ENCODE measurements at regions not wholly inside any gene's neighbourhood (a gene's known extent, or its start where the extent isn't known, plus 50 kb on each side); places are given as distances from the start of the nearest gene placed in this dataset.

DNA sequence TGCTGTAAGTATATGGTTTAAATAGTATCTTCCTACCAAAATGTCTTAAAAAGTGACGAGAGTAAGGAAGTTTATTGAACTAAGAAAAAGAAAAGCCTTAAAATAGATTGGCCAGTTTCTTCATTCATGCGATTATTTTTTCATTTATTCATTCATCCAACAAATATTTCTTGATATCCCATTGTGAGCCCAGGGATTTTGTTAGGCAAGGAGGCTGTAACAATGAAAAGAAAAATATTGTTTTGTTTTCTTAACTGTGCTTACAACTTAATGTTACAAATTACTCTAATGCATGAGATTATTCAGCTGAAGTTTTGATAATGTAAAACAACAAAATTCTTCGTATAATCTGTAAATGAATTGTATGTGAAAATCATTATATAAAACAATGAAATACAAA, 882.0 kb downstream of the LTN1 start:
- no peak for DNase-seq

DNA sequence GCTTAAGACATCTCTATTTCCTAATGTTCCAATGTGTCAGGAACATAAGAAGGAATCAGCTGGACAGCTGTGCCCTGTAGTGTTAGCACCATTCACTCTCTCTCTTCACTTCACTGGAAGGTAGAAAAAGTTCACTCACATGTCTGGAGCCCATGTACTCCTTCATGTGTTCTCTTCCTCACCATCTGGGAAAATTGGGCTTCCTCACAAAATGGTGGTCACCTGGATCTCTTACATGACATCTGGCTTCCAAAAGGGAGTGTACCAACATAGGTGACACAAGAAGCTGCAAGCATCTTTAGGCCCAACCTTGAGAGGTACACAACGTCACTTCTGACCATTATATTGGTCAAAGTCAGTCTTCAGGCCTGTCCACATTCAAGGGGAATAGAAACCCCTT, 882.6 kb downstream of the LTN1 start:
- no peak for DNase-seq

DNA sequence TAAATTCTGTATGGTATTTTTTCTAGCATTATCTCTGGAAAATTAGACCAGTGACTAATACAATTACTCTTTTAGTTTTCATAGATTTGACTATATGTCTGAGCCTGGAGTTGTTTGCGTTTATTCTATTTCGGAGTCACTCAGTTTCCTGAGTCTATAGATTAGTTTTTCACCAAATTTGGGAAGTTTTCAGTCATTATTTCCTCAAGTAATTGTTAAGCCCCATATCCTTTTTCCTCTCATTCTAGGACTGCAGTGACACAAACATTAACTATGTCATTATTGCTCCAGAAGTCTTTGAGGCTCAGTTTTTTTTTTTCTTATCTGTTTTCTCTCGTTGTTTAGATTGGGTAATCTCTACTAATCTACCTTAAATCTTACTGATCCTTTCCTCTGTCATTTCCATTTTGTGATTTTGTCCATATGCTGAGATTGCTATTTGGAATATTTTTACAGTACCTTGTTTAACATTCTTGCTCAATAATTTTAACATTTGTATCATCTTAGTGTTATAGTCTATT, 886.2 kb downstream of the LTN1 start:
- no peak for DNase-seq

DNA sequence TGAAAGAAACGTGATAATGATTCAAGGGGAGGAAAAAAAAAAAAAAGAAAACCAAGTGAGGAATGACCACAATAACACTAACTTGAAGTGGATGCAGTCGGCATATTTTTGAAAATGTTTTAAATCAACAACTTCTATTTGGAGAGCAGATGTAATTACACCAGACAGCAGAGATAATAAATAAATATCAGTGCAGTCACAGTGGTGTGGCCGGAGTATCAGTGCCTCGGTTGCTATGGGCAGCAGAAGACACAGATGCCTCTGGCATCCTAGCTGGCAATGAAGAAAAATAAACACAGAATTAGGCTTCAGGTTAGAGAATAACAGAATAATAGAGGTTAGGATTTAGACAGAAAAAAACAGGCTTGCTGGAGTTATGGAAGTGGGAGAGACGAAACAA, 888.3 kb downstream of the LTN1 start:
- DNase-seq, result no peak

DNA sequence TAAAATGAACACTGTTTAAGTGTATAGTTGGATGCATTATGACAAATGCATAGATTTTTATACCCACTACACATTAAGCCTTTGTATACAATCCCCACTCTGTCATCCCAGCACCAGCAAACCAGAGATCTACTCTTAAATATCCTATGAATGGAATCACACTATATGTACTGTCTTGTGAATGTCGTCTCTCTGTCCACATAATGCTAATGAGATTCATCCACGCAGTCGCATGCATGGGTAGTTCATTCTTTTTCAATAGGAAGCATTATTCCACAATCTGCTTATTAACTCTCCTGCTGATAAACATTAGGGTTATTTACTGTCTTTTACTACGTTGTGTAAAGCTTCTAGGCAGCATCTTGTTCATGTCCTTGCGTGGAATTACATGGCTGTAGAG, 892.3 kb downstream of the LTN1 start:
- no peak for DNase-seq

DNA sequence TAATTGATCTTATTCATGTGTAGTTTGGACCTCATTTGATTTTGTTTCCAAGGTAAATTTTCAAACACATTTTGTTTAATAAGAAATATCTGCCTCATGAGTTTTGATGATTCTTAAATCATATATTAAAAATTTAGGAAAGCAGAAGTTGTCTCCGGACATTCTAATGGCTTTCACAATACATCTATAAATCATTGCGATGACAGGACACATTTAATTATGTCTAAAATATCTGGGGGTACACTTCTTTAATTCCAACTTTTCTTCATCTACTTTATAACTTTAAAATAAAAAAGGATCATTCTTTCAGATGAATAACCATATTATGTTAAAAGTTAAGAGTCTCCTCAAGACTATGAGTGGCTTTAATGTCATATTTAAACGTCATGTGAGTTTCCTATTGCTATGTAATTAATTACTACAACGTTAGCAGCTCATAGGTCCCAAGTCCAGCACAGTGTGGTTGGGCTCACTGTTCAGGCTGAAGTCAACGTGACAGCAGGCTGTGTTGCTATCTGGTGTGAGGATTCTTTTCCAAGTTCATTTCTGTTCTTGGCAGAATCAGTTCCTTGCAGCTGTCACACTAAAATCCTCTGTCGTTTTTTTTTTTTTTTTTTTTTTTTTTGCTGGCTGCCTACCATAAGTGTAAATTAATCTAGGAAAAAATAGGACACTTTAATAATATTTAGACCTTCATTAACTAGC, 893.5 kb downstream of the LTN1 start:
- peak; percentile 7 for DNase-seq

DNA sequence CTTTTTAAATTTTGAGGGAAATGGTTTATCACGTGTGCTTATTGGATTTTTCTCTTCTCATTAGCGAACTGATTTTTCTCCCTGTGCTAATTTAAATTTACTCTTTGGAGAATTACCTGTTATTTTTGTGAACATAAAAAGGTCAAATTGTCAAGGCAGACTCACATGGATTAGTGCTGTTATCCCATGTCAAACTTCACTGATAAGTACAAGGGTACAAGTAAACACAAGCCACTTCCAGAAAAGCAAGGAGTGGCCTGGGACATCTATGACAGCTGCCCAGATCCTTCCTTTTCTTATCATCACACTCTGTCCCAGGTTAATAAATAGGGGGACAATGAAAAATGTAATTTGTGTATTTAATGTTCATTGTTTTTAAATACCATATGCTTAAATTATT, 901.2 kb downstream of the LTN1 start:
- no peak for DNase-seq

DNA sequence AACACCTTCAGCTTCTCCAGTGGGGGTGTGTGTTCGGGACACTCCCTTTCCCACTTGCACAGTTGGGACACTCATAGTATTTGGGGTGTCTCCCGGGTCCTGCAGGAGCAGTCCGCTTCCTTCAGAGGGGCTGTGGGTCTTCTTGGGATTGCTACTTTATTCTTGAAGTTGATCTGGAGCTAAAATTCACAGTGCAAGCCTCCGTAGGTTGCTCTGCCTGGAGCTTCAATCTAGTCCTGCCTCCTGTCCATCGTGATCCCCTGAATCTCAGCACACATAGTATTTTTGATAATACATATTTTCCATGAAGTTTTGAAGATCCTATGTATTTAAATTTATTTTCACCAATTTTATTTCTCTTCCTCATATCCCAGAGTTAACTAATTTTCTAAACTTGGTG, 902.1 kb downstream of the LTN1 start:
- no peak for DNase-seq

DNA sequence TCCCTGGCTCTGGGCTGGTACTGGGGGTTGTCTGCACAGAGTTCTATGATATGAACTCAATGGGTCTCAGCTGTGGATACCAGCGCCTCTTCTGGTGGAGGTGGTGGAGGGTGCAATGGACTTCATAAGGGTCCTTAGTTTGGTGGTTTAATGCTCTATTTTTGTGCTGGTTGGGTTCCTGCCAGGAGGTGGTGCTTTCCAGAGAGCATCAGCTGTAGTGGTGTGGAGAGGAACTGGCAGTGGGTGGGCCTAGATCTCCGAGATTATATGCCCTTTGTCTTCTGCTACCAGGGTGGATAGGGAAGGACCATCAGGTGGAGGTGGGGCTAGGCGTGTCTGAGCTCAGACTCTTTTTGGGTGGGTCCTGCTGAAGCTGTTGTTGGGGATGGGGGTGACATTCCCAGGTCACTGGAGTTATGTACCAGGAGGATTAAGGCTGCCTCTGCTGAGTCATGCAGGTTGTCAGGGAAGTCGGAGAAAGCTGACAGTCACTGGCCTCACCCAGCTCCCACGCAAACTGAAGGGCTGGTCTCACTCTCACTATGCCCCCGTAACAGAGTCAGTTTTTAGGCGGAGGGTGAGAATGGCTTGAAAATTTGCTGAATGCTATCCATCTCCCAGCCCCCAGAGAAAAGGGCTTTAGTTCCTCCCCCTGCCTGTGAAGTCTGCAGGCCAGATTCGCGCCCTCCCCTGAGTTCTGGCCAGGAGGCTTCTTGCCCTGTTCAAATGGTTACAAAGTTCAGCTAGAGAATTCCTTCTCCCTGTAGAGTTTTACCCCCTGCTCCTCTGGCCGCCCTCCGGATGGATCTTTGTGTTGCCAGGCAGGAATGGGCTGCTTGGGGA, 902.9 kb downstream of the LTN1 start:
- DNase-seq, result no peak

DNA sequence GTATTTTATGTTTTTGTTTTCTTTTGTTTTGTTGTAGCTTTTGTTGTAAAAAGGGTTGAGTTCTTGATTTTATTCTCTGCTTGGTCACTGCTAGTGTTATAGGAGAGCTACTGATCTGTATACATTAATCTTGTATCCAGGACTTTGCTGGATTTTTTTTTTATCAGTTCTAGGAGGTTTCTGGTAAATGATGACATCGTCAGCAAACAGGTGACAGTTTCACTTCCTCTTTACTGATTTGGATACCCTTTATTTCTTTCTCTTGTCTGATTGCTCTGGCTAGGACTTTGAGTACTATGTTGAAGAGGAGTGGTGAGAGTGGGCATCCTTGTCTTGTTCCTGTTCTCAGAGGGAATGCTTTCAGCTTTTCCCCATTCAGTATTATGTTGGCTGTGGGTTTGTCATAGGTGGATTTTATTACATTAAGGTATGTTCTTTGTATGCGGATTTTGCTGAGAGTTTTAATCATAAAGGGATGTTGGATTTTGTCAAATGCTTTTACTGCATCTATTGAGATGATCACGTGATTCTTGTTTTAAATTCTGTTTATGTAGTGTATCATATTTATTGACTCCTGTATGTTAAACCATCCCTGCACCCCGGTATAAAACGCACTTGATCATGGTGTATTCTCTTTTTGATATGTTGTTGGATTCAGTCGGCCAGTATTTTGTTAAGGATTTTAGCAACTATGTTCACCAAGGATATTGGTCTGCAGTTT, 905.7 kb downstream of the LTN1 start:
- no peak for DNase-seq

DNA sequence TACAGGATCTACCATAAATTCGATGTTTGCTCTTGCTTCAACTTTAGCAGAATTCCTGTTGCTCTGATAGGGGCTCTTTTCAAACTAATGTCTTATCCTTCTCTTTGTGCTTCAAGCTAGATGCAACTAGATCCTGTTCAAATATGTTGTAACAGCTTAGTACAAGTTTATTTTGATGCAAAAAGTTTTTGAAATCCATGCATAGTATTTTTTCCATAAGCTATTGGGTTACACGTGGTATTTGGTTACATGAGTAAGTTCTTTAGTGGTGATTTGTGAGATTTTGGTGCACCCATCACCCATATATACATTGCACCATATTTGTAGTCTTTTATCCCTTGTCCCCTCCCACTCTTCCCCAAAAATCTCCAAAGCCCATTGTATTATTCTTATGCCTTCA, 907.7 kb downstream of the LTN1 start:
- DNase-seq, result no peak

DNA sequence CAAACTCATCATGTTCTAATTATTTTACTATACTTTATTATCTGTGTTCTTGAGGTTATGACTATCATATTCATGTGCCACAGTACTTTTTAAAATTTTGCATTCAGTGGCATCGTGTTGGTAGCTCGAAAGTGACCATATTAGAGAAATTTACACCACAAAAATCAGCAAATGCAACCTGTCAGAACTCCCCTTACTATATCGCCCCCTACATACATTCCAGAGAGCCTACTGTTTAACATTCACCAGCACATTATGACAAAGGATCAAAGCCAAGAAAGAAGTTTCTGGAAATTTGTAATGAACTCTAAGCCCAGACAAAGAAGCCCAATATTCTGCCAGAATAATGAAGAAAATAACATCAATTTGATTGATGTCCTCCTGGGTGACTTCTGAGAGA, 909.3 kb downstream of the LTN1 start:
- DNase-seq, result no peak

DNA sequence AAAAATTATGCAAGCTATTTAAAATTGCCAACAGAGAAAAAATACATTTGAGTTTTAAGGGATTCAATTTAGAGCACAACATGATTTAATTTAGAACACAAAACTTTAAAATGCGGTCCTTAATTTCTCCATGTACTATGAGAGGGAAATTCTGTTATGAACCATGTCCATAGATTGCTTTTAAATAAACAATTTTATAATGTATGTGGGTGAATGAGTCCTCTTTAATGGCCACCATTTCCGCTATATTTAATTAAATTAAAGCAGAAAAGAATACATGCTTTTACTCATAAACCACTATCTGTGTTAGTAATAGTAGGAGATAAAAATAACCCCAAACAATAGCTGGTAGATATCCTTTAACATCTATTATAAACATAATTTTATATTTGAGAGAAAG, 914.6 kb downstream of the LTN1 start:
- no peak for DNase-seq

DNA sequence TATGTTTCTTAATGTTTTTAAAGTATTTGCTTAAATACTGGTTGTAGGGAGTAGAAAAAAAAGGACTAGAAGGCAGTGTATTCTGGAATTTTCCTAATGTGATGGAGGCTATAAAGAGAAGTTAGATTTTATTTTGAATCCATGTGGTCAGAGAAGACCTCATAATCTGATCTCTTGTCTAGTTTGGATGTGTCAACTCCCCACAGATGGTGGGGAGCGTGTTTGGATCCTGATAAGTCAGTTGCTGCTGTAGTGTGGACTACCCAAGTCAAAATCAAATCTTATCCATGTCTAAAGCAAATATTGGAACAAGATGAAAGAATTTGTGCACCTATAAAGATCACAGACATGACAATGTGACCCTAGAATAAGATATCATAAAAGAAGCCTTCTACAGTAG, 918.0 kb downstream of the LTN1 start:
- DNase-seq, result no peak

DNA sequence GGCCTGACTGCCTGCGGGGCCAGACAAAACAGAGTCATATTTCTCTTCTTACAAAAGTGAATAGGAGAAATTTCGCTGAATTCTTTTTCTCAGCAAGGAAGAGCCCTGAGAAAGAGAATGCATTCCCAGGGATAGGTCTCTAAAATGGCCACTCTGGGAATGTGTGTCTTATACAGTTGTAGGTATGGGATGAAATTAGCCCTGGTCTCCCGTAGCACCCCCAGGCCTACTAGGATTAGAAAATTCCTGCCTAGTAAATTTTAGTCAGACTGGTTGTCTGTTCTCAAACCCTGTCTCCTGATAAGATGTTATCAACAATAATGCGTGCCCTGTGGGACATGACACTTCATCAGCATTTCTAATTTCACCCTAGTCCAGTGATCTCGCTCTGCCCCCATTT, 920.1 kb downstream of the LTN1 start:
- no peak for DNase-seq

DNA sequence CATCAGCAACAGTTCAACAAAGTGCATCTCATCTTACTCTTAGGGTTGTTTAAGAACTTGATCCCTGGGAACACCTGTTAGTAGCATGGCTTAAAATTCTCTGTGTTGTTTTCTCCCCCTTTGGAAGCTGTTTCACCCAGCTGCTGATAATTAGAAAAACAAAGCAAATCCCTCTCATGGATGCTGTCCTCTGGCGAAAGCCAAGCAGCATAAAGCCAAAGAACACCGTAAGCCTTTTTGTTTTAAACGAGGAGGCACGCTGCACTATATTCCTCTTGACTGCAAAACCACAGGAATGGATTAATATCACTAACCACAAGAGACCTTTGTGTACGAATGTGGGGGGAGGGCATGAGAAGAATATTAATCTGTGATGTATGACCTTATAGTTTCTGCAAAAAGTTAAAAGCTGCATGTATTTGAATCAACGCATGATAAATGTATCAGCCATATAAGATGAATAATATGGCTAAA, 923.2 kb downstream of the LTN1 start:
- peak; percentile 63 for DNase-seq

DNA sequence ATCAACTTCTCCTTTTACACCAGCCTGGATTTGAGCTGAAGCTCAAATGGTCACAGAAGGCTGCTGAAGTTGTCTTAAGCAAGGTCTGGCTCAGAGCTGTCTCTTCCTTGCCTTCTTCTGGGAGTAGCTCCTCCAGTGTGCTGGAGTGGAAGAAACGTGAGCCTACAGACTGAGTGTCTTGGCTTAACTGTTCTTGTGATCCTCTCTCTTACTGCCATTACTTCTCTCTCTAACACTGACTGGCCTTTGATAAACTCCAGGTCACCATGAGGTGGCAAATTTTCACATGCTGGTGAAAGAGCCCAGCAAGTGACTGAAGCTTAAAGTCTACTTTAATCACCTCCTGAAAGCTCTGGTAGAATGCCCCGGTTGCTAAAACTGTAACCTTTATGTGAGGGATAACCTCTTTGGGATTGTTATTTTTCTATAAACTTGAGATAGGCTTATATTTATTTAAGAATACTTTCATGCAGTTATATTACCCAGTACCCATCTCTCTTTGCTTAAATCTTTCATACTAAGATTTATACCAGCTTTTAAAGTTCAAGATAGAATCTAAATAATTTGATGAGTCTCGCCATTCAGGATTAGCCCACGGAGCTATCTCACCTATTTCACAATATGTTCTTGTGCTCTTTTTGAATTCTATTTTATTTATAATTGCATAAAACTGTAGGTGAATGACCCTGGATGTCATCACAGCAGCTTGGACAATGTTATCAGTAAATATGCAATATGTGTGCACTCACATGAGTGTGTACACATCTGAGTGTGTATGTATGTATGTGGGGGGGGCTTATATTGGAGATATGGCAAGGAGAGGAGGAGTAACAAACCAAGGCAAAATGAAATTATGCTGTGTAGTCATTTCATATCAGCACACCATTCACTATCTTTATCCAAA, 924.0 kb downstream of the LTN1 start:
- DNase-seq, result no peak

DNA sequence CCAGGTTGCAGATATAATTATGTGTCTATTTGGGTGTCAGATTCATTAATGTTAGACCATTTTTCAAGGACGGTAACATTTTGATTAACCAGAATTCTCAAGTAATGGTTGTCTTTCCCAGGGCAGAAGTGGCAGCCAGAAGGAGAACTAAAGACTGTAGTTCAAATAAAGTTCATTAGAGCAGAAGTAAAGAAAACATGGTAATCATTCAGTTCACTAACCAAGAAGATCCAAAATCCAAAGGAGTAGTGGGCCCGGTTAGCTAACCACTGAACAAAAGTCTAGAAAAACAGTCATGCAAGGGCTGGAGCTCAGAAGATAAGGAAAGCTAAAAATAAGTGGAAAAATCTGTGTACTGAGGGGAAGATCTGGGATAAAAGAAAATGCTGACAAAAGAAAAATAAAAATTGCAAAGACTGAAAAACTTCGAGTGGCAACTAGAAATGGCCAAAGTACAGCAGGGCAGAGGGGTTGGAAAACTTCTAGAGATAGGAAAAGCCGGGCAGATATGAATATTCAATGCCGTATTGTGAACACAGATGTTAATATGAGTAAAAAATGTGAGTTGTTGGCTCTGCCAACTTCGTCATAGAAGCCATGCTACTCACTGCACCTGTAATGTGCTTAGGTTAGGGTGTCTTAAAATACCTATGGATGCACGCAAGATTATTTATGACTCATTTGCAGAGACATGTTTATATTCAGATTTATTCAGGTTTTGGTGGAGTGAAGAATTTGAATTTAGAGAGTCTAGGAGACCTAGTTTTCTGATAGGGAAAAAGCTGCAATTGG, 925.9 kb downstream of the LTN1 start:
- no peak for DNase-seq

DNA sequence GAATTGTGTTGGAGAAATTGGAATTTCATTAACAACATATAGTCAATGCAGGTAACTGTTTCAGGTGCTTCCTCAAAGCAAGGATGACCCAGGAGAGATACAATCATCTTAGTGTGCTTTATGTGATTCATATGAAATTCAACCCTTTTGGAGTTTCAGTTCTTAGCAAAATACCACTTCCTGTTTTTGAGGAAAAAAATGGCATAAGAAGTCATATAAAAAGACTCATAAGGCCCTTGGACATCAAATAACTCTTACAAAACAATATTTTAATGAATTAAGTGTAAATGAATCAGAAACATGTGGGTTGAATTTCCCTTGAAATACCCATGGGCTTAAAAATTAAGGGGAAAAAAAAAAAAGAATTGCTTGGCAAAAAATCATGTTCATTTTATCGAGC, 926.6 kb downstream of the LTN1 start:
- no peak for DNase-seq

DNA sequence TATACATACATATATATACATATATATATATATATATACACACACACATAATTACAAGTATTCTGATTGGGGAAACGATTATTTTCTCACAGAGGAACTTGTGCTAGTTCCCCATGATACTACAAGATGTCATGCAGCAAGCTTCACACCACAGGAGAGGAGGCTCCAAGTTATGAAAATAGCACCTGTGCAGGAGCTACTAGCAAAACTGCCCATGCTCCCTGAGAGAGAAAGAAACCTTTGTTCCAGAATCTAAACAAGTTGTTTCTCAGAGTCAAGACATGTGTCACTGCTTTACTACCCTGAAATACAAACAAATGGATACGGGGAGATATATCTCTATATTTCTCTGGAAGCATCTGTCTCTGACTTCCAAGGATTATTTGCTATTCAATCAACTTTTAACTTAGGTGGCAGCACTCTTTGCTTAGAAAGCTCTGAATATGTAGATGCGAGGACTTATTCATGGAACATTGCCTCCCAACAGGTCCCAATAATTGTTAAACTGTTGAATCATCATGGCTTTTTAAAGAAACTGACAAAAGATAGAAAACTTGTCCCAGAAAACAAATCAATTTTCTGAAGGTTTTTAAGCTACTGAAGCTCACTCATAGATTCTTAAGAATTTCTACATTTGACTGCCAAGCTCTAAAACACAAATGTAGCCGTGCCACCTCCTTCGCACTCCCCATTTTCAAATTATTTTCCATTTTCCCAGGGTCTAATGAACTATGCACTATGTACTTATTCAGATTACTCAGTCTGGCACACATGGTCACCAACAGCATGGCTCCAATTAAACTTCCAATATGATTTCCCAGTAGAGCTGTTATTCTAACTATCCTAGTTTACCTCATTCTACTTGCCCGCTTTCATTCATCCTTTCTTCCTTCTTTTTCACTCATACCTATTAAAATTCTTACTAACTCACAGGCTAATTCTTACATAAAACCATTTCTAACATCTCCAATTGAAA, 929.1 kb downstream of the LTN1 start:
- no peak for DNase-seq
